ENCODE measurements at regions not wholly inside any gene's neighbourhood (a gene's known extent, or its start where the extent isn't known, plus 50 kb on each side); places are given as distances from the start of the nearest gene placed in this dataset.

DNA sequence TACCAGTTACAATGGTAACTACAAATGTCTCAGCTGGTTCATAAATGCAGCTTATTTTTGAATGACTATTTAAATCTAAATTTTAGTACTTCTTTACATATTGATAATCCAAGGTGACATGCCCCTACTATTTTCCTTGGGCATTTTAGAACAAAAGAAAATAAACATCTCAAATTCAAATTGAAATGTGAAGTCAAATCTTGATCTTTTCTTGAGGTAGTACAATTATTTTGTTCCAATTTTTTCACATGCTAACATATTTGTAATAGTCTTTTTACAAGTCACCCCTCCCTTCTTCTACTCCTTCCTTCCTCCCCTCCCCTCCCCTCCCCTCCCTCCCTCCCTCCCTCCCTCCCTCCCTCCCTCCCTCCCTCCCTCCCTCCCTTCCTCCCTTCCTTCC is 370.1 kb upstream of the MMS22L start:
- Histone ChIP-seq H2BK5ac (ENCODE audit: low read depth, low read length) (no peak overlapping the region), H3K23ac (ENCODE audit: insufficient read length) (no peak overlapping the region), H3K4me2 (ENCODE audit: insufficient read depth in 1 of 2, low read depth in 2 of 2, low read length in 2 of 2) (no peak overlapping the region), H2BK15ac (ENCODE audit: low read length) (no peak overlapping the region), H4K5ac (ENCODE audit: insufficient read length, low read depth, low read length) (no peak overlapping the region), H3K36me3 (ENCODE audit: control insufficient read depth in 2 of 4, insufficient read depth in 4 of 4, low read length in 3 of 4) (no peaks in the 10 kb centered on the region), H3K9ac (replicated peaks in 1 of 4; ENCODE audit: extremely low read depth in 1 of 4, low read depth in 3 of 4, low read length in 3 of 4) (no peak overlapping the region), H3K56ac (replicated peaks; ENCODE audit: insufficient read length, low read depth, low read length) (no peak overlapping the region), H2BK20ac (ENCODE audit: low read length) (no peak overlapping the region), H3K79me1 (ENCODE audit: low read depth, low read length) (no peaks in the 10 kb centered on the region), H2AFZ (ENCODE audit: low read length) (no peak overlapping the region), H3K79me2 (ENCODE audit: control insufficient read depth in 1 of 2, insufficient read depth in 2 of 2, low read length in 2 of 2) (no peaks in the 10 kb centered on the region), H2BK120ac (replicated peaks; ENCODE audit: low read depth, low read length) (no peak overlapping the region), H3K27ac (ENCODE audit: low read depth, low read length) (no peak overlapping the region), H4K8ac (ENCODE audit: extremely low read depth, insufficient read depth, low read length) (no peak overlapping the region), H3K4me3 (ENCODE audit: extremely low read depth in 1 of 4, insufficient read depth in 2 of 4, low read depth in 3 of 4, low read length in 4 of 4) (no peak overlapping the region), H2BK12ac (ENCODE audit: low read depth, low read length) (no peak overlapping the region), H2AK5ac (ENCODE audit: low read depth, low read length) (no peak overlapping the region), H3K4ac (replicated peaks; ENCODE audit: insufficient read length, low read depth, low read length) (no peak overlapping the region), H4K20me1 (replicated peaks in 1 of 2; ENCODE audit: control insufficient read depth in 1 of 2, insufficient read depth in 2 of 2, low read length in 2 of 2) (no peaks in the 10 kb centered on the region), H3K14ac (ENCODE audit: insufficient read length) (no peak overlapping the region), H3K27me3 (replicated peaks in 1 of 4; ENCODE audit: control insufficient read depth in 3 of 4, extremely low read depth in 1 of 4, insufficient read depth in 3 of 4, low read length in 3 of 4) (no peaks in the 10 kb centered on the region), H4K91ac (replicated peaks; ENCODE audit: insufficient read length, low read length) (no peak overlapping the region), H3K23me2 (ENCODE audit: low read depth, low read length) (no peaks in the 10 kb centered on the region), H3K4me1 (replicated peaks in 1 of 4; ENCODE audit: control insufficient read depth in 3 of 4, insufficient read depth in 4 of 4, low read length in 3 of 4) (no peaks in the 10 kb centered on the region), H3K9me3 (ENCODE audit: insufficient read depth in 2 of 2, low read depth in 1 of 2, low read length in 1 of 2) (no peaks in the 10 kb centered on the region), H3K18ac (ENCODE audit: extremely low read depth, low read length) (no peak overlapping the region)
- ChIA-PET POLR2A (ENCODE audit: partially characterized antibody) (no interaction called here), CTCF (ENCODE audit: partially characterized antibody) (interaction anchor here (1.0 kb wide), 1 partner anchor 12 kb away, joined by 3 read pairs; no protein-coding TSS in a partner anchor)
- TF ChIP-seq CBX5 (IDR thresholded peaks at IDR 0.05; ENCODE audit: low read depth, low read length), result no peak
- DNase-seq (ENCODE audit: low read depth in 1 of 2, low spot score in 2 of 2) (no peak), FAIRE-seq (no peak)
